H1 (cell line): ENCODE measurements at regions not wholly inside any gene's neighbourhood (a gene's known extent, or its start where the extent isn't known, plus 50 kb on each side); places are given as distances from the start of the nearest gene placed in this dataset.

Source experiments
- CTCF ChIA-PET: fragments of 300-600 bp; sonication (Branson Sonifier 250); formaldehyde crosslinking; loops from one replicate; lab custom pipeline; 2021; ENCODE audit not compliant: partially characterized antibody; lab: Charles Lee
- POLR2A ChIA-PET: fragments of 300-600 bp; sonication (Branson Sonifier 250); formaldehyde crosslinking; loops from one replicate; lab custom pipeline; 2021; ENCODE audit warnings: inconsistent platforms; ENCODE audit not compliant: partially characterized antibody; lab: Charles Lee
- DNase-seq, 2 experiments: peaks; one replicate each; pipeline versions ENCODE4 v3.0.0 to v3.0.0-alpha.2; 2010 to 2022; ENCODE audit warnings: low spot score in 2 of 2, low read depth in 1 of 2, mixed read lengths in 1 of 2
- FAIRE-seq: peaks from 2 replicates; lab custom pipeline; 2011; peaks lifted over from hg19 to GRCh38; lab: Jason Lieb, UNC
- H2AFZ ChIP-seq: 2 replicates; pipeline ENCODE4 v1.8.1; 2012; ENCODE audit warnings: low read length, inconsistent platforms
- H2AK5ac ChIP-seq: 2 replicates; pipeline ENCODE4 v1.6.1; 2013; ENCODE audit warnings: low read depth, low read length
- H2BK120ac ChIP-seq: replicated peaks from 2 replicates; pipeline ENCODE3; 2013; ENCODE audit warnings: low read depth, low read length, inconsistent platforms
- H2BK12ac ChIP-seq: 2 replicates; pipeline ENCODE4 v1.6.1; 2013; ENCODE audit warnings: low read depth, low read length
- H2BK15ac ChIP-seq: 2 replicates; pipeline ENCODE4 v1.6.1; 2013; ENCODE audit warnings: low read length
- H2BK20ac ChIP-seq: 2 replicates; pipeline ENCODE4 v1.6.1; 2013; ENCODE audit warnings: low read length
- H2BK5ac ChIP-seq: 2 replicates; pipeline ENCODE4 v1.6.1; 2013; ENCODE audit warnings: low read depth, low read length
- H3K14ac ChIP-seq: 2 replicates; pipeline ENCODE4 v1.6.1; 2013; ENCODE audit warnings: inconsistent platforms; ENCODE audit not compliant: insufficient read length
- H3K18ac ChIP-seq: 2 replicates; pipeline ENCODE4 v1.6.1; 2013; ENCODE audit warnings: low read length; ENCODE audit errors: extremely low read depth
- H3K23ac ChIP-seq: 2 replicates; pipeline ENCODE4 v1.6.1; 2013; ENCODE audit warnings: inconsistent platforms; ENCODE audit not compliant: insufficient read length
- H3K23me2 ChIP-seq: 2 replicates; pipeline ENCODE4 v1.6.1; 2013; ENCODE audit warnings: low read depth, low read length
- H3K27ac ChIP-seq: 2 replicates; pipeline ENCODE4 v1.6.1; 2011; ENCODE audit warnings: low read depth, low read length, inconsistent platforms
- H3K27me3 ChIP-seq, 4 experiments: replicated peaks in 1 of 4; 1 replicate in 1 of 4; 2 replicates in 3 of 4; pipeline versions ENCODE4 v1.6.1 to v1.8.1; 2011 to 2013; ENCODE audit warnings: low read length in 3 of 4, mild to moderate bottlenecking in 3 of 4, inconsistent platforms in 2 of 4, mixed read lengths in 2 of 4, moderate library complexity in 1 of 4; ENCODE audit not compliant: control insufficient read depth in 3 of 4, insufficient read depth in 3 of 4; ENCODE audit errors: extremely low read depth in 1 of 4
- H3K36me3 ChIP-seq, 4 experiments: 2 replicates each; pipeline versions ENCODE4 v1.6.1 to v1.8.1; 2011 to 2013; ENCODE audit warnings: mild to moderate bottlenecking in 4 of 4, low read length in 3 of 4, moderate library complexity in 2 of 4, control low read depth in 1 of 4, inconsistent platforms in 1 of 4; ENCODE audit not compliant: insufficient read depth in 4 of 4, control insufficient read depth in 2 of 4
- H3K4ac ChIP-seq: replicated peaks from 2 replicates; pipeline ENCODE3; 2013; ENCODE audit warnings: low read length, low read depth, mixed read lengths, inconsistent platforms; ENCODE audit not compliant: insufficient read length
- H3K4me1 ChIP-seq, 4 experiments: replicated peaks in 1 of 4; 1 replicate in 1 of 4; 2 replicates in 3 of 4; pipeline versions ENCODE4 v1.6.1 to v1.8.1; 2011 to 2013; ENCODE audit warnings: low read length in 3 of 4, inconsistent platforms in 2 of 4, mixed read lengths in 1 of 4; ENCODE audit not compliant: insufficient read depth in 4 of 4, control insufficient read depth in 3 of 4
- H3K4me2 ChIP-seq, 2 experiments: 2 replicates each; pipeline versions ENCODE4 v1.6.1 to v1.8.1; 2011 to 2013; ENCODE audit warnings: low read depth in 2 of 2, low read length in 2 of 2, control low read depth in 1 of 2, inconsistent platforms in 1 of 2, mild to moderate bottlenecking in 1 of 2; ENCODE audit not compliant: insufficient read depth in 1 of 2
- H3K4me3 ChIP-seq, 4 experiments: fragments of 200-600, 300-600 bp in 1 of 4; sonication (generic), shearing (Covaris generic), sonication (Bioruptor Twin) in 1 of 4; 2 replicates each; pipeline versions ENCODE4 v1.5.1 to v1.8.1; 2011 to 2016; ENCODE audit warnings: low read length in 4 of 4, low read depth in 3 of 4, control low read depth in 2 of 4, inconsistent platforms in 2 of 4, mild to moderate bottlenecking in 2 of 4, mixed read lengths in 1 of 4, moderate library complexity in 1 of 4; ENCODE audit not compliant: insufficient read depth in 2 of 4; ENCODE audit errors: extremely low read depth in 1 of 4
- H3K56ac ChIP-seq: replicated peaks from 2 replicates; pipeline ENCODE3; 2013; ENCODE audit warnings: low read depth, mild to moderate bottlenecking, mixed read lengths, low read length, inconsistent platforms; ENCODE audit not compliant: insufficient read length
- H3K79me1 ChIP-seq: 2 replicates; pipeline ENCODE4 v1.6.1; 2013; ENCODE audit warnings: low read depth, low read length, control low read depth
- H3K79me2 ChIP-seq, 2 experiments: 2 replicates each; pipeline versions ENCODE4 v1.6.1 to v1.8.1; 2012 to 2013; ENCODE audit warnings: low read length in 2 of 2, mild to moderate bottlenecking in 2 of 2, inconsistent platforms in 1 of 2; ENCODE audit not compliant: insufficient read depth in 2 of 2, control insufficient read depth in 1 of 2
- H3K9ac ChIP-seq, 4 experiments: replicated peaks in 1 of 4; 1 replicate in 1 of 4; 2 replicates in 3 of 4; pipeline versions ENCODE4 v1.6.1 to v1.8.1; 2011 to 2013; ENCODE audit warnings: low read depth in 3 of 4, low read length in 3 of 4, control low read depth in 2 of 4, mild to moderate bottlenecking in 2 of 4, moderate library complexity in 2 of 4, inconsistent platforms in 1 of 4; ENCODE audit errors: extremely low read depth in 1 of 4
- H3K9me3 ChIP-seq, 2 experiments: 2 replicates each; pipeline versions ENCODE4 v1.6.1 to v1.8.1; 2012 to 2013; ENCODE audit warnings: mild to moderate bottlenecking in 2 of 2, moderate library complexity in 2 of 2, control low read depth in 1 of 2, inconsistent platforms in 1 of 2, low read depth in 1 of 2, low read length in 1 of 2, mixed read lengths in 1 of 2; ENCODE audit not compliant: insufficient read depth in 2 of 2
- H4K20me1 ChIP-seq, 2 experiments: replicated peaks in 1 of 2; 2 replicates each; pipeline versions ENCODE3 to v1.8.1; 2011 to 2013; ENCODE audit warnings: inconsistent platforms in 2 of 2, low read length in 2 of 2, mild to moderate bottlenecking in 1 of 2; ENCODE audit not compliant: insufficient read depth in 2 of 2, control insufficient read depth in 1 of 2
- H4K5ac ChIP-seq: 2 replicates; pipeline ENCODE4 v1.6.1; 2013; ENCODE audit warnings: low read length, low read depth, mixed read lengths, inconsistent platforms; ENCODE audit not compliant: insufficient read length
- H4K8ac ChIP-seq: 2 replicates; pipeline ENCODE4 v1.8.0; 2013; ENCODE audit warnings: mild to moderate bottlenecking, moderate library complexity, low read length, inconsistent platforms; ENCODE audit not compliant: insufficient read depth; ENCODE audit errors: extremely low read depth
- H4K91ac ChIP-seq: replicated peaks from 2 replicates; pipeline ENCODE3; 2013; ENCODE audit warnings: low read length, mixed read lengths, inconsistent platforms; ENCODE audit not compliant: insufficient read length
- ATF2 ChIP-seq: IDR thresholded peaks from 2 replicates; pipeline ENCODE4 v1.6.1; 2012; ENCODE audit warnings: low read length, inconsistent platforms
- CBX5 ChIP-seq: fragments of 300-800, 300-1000 bp; sonication (generic); IDR thresholded peaks from 2 replicates; pipeline ENCODE4 v1.7.1; 2016; ENCODE audit warnings: antibody characterized with exemption, low read length, low read depth
- CHD2 ChIP-seq: IDR thresholded peaks from 2 replicates; pipeline ENCODE4 v1.6.1; 2012; ENCODE audit warnings: low read length, improper control_type of control experiment
- HDAC2 ChIP-seq, 2 experiments: fragments of 300-600 bp in 1 of 2; sonication (generic) in 1 of 2; IDR thresholded peaks; 2 replicates each; pipeline ENCODE4 v1.6.1; 2011 to 2012; ENCODE audit warnings: low read depth in 2 of 2, low read length in 2 of 2, mild to moderate bottlenecking in 2 of 2, moderate library complexity in 2 of 2, borderline replicate concordance in 1 of 2, inconsistent platforms in 1 of 2
- RNF2 ChIP-seq: fragments of 200-900, 300-1000 bp; sonication (generic); IDR thresholded peaks from 2 replicates; pipeline ENCODE4 v1.7.1; 2016; ENCODE audit warnings: borderline replicate concordance, low read depth, mild to moderate bottlenecking, antibody characterized with exemption, low read length; ENCODE audit not compliant: poor library complexity, severe bottlenecking; ENCODE audit errors: missing control alignments
- SUZ12 ChIP-seq: fragments of 200-600 bp; sonication (generic); IDR thresholded peaks from 2 replicates; pipeline ENCODE4 v1.6.1; 2012; ENCODE audit warnings: mild to moderate bottlenecking, inconsistent platforms, low read length, moderate library complexity, mixed read lengths
- ZNF274 ChIP-seq: IDR thresholded peaks from 2 replicates; pipeline ENCODE4 v1.7.0; 2012; ENCODE audit warnings: low read length, borderline replicate concordance; ENCODE audit errors: extremely low read depth
- WGBS, 2 experiments: shearing (Covaris generic) in 1 of 2; methylation state at CpG; one replicate each; pipeline versions ENCODE4 v1.1.6 to v1.1.7; 2013 to 2015; ENCODE audit warnings: low lambda C conversion rate in 2 of 2, mixed read lengths in 2 of 2, inconsistent platforms in 1 of 2, low coverage in 1 of 2, missing lambda C conversion rate in 1 of 2; ENCODE audit not compliant: insufficient replicate concordance in 2 of 2, insufficient coverage in 1 of 2, insufficient read length in 1 of 2; ENCODE audit errors: extremely low coverage in 1 of 2, missing lambda C conversion rate in 1 of 2; 5-methylcytosine and 5-hydroxymethylcytosine counted together

GRCh38 chr22:44389181-44389580 lies 76.4 kb upstream of the SHISAL1 start:
- Histone ChIP-seq H3K4me1 (peaks cover 0 to 10% (median 2%) of the 10 kb centered on the region in 4 experiments; a peak in 5 of 7 replicates), H3K4me2 (no peak overlapping the region), H2AFZ (no peak overlapping the region), H2AK5ac (no peak overlapping the region), H2BK20ac (no peak overlapping the region), H4K5ac (no peak overlapping the region), H4K20me1 (no peaks in the 10 kb centered on the region), H3K23me2 (no peaks in the 10 kb centered on the region), H3K14ac (no peak overlapping the region), H2BK5ac (no peak overlapping the region), H3K9ac (no peak overlapping the region), H3K18ac (no peak overlapping the region), H2BK12ac (no peak overlapping the region), H3K27ac (no peak overlapping the region), H4K91ac (no peak overlapping the region), H3K79me1 (no peaks in the 10 kb centered on the region), H3K36me3 (no peaks in the 10 kb centered on the region), H3K9me3 (no peaks in the 10 kb centered on the region), H3K27me3 (peaks cover 0 to 1% (median 0%) of the 10 kb centered on the region in 4 experiments; a peak in 1 of 7 replicates), H3K4ac (no peak overlapping the region), H3K79me2 (no peaks in the 10 kb centered on the region), H3K23ac (no peak overlapping the region), H4K8ac (no peak overlapping the region), H2BK120ac (no peak overlapping the region), H2BK15ac (no peak overlapping the region), H3K56ac (no peak overlapping the region), H3K4me3 (no peak overlapping the region)
- 91% methylated on average over 7 of the region's 8 CpGs; no CpG with 5 or more reads in 1 of the 2 experiments for WGBS, 2 experiments
- FAIRE-seq (no peak), DNase-seq (no peak)
- ChIA-PET CTCF (interaction anchor here (0.5 to 2.7 kb wide), 4 partner anchors 19 to 258 kb away, joined by 3 to 7 read pairs (median 6); no protein-coding TSS in a partner anchor), POLR2A (no interaction called here)
- TF ChIP-seq SUZ12 (no peak), HDAC2 (IDR thresholded peaks at IDR 0.05; ENCODE audit: borderline replicate concordance in 1 of 2, low read depth in 2 of 2, low read length in 2 of 2) (no peak), RNF2 (no peak), CBX5 (no peak), CHD2 (no peak), ZNF274 (no peak), ATF2 (no peak)
